ENCODE measurements at regions not wholly inside any gene's neighbourhood (a gene's known extent, or its start where the extent isn't known, plus 50 kb on each side); places are given as distances from the start of the nearest gene placed in this dataset.
"Not testable (repeated sequence)": the region's sequence is repeated elsewhere in the genome, so short reads cannot be mapped to it uniquely, and the experiment has no call there.

DNA sequence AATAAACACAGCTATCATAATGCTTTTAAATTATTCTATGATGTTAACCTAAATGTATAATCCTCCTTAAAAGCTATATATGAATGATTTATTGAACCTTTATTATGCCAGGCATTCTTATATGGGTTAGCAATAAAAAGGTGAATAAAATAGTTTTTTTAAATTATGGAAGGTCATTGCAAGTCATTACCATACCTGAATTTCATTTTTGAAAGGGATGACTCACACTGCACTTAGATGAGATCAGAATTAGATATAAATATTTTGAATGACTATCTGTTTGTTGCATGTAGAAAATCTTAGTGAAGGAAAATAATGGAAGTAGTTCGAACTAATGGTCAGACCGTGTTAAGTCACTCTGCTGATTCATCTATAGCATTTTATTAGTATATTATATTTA lies 822.3 kb downstream of the LUZP2 start:
- no peak for DNase-seq (ENCODE audit: low spot score)

DNA sequence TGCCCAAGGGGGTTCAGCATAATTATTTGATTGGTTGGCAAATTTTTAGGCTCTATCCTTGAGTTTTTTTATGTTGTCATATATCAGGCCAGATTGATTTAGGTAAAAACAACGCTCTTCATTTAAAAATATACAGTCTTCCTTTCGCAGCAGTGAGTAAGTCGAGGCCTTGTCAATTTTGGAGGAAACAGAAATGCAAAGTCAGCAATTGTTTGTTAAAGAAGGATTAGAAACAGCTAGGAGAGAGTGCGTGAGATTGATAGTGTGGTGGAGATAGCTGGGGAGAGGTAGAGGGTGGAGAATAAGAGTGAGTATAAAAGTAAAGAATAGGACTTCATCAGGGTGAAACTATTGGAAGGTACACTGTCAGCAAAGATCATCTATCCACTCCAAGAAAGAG lies 830.8 kb downstream of the LUZP2 start:
- no peak for DNase-seq (ENCODE audit: low spot score)

DNA sequence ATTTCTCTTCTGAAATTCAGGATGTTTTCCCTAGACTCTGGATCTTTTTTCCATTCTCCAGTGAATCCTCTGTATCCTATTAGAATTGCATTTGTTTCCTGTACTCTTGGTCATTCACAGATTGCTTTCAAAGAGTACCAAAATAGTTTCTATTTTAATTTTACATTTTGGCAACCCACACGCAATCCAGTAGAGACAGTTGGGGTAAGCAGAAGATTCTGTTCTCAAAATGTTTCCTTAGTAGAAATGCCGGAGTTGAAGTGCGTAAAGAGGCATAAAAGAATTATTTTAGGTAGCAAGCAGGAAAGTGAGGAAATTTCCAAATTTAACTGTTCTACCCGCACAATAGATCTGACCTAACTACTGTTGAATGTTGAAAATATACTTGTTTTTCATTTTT lies 842.4 kb downstream of the LUZP2 start:
- no peak for DNase-seq (ENCODE audit: low spot score)

DNA sequence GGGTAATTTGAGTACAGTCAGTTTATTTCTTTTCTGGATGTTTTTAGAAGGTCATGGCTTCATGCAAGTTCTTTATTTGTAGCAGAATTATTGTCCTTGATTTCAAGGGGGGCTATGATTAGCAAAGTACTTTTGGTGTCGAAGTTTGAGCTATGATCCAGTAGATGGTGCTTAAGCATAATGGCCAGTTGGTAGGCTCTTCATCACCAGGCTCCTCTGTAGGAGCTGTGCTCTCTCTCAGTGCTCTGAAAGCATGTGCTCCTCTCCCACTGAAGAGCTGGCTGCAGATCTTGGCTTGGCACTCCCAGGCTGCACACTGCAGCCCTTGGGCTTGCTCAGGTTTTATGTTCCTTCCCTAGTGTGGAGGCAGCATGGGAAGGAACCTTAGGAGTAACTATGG lies 852.7 kb downstream of the LUZP2 start:
- DNase-seq (ENCODE audit: low spot score) = no peak

DNA sequence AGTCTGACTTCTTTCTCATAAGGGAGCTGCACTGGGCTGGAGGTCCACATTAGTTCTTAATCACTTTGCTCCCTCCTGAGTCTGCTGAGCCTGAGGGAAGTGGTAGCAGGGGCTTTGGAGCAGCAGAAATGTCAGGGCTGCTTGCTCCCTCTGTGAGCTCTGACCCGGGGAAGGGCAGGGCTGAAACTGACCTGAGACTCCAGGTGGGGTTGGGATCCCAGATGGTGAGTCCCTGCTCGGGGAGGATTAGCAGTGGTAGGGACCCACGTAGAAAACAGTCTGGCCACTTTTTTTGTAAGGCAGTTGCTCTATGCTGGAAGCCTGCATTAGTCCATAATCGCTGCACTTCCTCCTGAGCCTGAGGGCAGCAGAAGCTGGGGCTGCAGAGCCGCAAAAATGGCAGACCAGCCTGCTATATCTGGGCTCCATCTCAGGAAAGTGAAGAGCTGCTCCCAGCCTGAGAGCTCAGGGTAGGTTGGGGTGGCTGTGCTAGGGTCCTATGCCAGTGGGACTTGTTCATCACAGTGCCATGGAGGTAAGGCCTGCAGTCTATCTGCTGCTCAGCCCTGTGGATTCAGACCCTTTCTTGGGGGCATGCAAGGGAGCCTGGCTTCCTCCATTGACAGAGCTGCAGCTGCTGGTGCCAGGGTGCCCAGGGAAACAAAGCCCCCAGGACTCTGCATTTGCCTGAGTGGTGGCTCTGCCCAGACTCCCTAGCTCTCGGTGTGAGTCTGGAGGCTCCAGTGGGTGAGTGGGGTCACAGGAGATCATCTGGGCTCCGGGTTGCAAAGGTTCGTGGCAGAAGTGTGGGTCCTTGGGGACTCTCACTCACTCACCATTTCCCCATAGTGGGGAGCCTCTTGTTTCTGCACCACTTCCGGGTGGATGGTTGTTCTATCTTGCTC lies 854.3 kb downstream of the LUZP2 start:
- no peak for DNase-seq (ENCODE audit: low spot score)

DNA sequence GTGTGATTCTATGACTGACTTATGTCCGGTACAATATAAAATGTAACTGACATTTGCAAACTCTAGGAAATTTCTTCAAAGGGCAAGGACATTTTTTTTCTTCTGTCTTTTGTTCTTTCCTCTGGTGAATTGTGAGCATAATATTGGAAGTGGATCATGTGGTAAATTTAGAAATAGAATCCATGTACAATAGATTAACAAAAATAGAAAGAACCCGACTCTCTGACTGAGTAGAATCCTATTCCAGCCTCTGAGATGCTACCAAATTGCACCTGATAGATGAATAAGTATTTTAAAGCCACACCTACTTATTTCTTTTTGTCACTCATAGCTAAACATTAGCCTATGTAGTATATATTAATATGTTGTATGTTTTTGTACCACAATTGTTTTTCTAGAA lies 860.3 kb downstream of the LUZP2 start:
- no peak for DNase-seq (ENCODE audit: low spot score)

DNA sequence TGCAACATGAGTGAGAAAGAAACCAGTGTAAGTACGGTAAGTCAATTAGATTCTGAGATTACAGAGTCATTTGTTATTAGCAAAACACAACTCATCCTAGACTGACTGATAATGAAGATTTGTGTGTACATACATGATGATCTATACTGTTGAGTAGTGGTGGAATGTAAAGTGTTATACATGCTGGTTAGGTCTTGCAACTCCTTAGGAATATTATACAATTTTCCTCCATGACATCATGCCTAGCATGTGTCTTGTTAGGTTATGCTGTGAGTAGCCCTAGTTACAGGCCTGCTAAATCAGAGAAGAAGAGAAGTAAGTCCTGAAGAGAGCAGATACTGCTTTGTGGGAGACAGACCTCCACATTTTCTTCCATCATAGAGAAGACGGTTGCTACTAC lies 880.6 kb downstream of the LUZP2 start:
- DNase-seq (ENCODE audit: low spot score) = no peak

DNA sequence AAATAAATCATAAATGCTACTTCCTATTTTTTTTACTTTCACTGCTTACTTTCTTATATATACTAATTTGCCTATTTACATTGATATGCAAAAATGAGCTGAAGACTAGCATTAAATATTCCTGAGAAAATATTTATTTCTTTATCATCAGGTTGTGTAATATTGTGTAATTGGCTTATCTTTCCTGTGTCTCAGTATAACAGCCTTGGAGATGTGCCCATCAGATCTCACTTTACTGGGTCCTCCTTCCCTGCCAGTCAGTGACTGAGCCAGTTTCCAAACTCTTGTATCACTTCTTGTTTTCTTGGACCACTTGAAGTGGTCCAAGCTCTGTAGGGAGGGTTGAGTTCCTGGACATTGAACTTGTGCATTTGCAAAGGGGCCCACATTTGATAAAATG lies 900.0 kb downstream of the LUZP2 start:
- DNase-seq (ENCODE audit: low spot score) = no peak

DNA sequence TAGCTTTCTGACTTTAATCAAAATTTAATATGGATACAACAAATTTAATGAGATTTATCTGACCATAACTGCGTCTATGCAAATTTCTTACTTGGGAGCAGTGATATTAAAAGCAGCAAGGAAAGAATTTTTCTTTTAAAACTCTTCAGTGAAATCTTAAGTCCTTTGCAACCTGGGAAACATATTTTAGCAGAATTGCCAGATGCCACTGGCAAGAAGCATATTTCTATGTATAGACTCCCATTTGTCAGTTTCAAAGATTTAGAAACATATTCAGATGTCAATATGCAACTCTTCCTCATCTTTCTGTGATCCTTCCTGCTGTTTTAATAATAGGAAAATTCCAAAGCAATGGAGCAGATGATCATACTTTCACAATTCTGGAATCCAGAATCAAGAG lies 911.3 kb downstream of the LUZP2 start:
- no peak for DNase-seq (ENCODE audit: low spot score)

DNA sequence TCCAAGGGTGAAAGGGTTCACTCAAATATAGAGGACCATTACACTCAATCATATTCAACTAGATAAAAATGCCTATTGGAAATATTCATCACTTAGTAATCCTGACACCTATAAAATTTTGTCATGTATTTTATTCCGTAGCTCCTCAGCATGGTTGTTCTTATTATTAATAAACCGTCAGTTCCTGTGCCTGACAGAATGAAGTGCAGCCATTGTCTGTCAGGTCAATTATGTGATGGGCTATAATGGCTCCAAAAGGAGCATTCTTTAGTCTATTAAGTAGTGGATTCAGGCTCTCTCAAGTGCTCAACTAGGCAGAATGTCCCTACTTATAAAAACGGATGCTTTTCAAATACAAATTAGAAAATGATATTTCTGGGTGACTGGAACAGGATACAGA lies 916.1 kb upstream of the ANO3 start:
- no peak for DNase-seq (ENCODE audit: low spot score)

DNA sequence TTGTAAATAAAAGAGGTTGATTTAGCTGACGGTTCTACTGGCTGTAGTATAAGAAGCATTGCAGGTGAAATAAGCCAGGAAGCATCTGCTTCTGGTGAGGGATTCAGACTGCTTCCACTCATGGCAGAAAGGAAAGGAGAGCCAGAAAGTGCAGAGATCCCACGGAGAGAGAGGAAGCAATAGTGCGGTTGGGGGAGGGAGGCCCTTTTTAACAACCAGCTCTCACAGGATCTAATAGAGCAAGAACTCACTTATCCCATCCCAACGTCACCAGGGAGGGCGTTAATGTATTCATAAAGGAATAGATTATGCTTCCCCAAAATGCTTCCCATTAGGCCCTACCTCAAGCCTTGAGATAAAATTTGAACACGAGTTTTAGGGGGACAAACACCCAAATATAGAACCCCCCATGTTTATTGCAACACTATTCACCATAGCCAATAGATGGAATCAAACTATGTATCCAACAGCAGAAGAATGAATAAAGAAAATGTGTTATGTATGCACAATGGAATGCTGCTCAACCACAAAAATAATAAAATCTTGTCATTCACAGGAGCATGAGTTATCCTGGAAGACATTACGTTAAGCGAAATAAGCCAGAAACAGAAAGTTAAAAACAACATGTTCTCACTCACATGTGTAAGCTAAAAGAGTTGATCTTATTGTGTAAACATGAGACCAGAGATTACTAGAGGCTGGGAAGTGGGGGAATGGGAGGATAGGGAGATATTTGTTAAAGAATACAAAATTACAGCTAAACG lies 908.3 kb upstream of the ANO3 start:
- no peak for DNase-seq (ENCODE audit: low spot score)

DNA sequence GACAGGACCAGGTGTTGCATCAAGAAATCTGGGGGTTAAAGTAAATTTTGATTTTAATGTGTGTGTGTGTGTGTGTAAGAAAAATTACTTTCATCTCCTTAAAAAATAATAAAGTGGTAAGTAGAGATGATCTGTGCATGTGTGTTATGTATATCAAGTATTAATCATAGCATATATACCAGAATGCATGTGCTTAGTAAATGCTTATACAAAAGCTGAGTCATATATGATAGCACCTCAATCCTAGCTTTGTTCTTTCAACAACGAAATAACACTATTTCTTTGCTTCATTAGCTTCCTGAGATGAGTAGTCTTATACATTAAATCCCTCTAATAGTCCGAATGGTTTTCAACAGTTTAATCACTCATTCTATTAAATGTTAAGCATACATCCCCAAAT lies 899.6 kb upstream of the ANO3 start:
- no peak for DNase-seq (ENCODE audit: low spot score)

DNA sequence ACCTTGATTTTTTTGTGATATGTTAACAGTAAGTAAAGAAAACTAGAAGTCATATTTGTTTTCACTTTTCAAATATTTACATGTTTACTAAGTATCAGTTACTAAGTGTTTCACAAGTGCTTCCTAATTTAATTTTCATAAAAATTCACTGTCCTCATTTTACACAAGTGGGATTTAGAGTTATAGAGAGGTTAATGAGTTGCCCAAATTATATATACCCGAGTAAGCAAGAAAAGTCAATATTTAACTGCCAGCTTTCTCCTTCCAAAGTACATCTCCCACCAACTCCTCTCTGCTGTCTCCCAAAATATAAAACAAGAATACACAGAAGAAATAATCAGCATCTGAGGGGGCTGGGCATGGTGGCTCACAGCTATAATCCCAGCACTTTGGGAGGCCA lies 896.7 kb upstream of the ANO3 start:
- no peak for DNase-seq (ENCODE audit: low spot score)

DNA sequence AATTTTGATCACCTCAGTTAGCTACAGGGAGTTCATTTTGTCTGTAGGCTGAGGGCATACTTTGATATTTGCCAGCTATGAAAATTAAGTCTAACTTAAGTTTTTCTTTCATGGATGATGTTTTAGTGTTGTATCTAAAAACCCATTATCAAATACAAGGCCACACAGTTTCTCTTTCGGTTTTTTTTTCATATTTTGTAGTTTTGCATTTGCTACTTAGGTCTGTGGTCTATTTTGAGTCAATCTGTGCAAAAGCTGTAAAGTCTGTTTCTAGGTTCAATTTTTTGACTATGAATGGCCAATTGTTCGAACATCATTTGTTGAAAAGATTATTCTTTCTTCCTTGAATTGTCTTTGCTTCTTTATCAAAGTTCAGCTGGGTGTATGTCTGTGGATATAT lies 895.6 kb upstream of the ANO3 start:
- no peak for DNase-seq (ENCODE audit: low spot score)

DNA sequence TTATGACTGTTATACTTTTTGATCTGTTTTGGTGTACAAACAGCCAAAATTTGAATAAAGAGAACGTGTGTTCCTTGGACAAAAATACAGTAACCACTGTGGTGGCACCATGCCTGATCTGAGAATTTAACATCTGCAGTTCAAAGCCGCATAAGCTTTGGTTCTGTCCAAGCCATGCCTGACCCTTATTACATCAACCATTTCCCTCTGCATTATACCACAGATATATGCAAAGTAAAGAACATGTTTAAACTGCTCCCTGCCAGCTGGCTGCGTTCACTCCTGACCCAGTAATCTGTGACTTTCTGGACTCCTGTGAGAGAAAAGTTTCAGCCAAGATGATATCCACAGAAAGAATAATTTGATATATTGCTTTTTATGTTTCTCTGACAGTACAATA lies 890.5 kb upstream of the ANO3 start:
- DNase-seq (ENCODE audit: low spot score) = no peak

DNA sequence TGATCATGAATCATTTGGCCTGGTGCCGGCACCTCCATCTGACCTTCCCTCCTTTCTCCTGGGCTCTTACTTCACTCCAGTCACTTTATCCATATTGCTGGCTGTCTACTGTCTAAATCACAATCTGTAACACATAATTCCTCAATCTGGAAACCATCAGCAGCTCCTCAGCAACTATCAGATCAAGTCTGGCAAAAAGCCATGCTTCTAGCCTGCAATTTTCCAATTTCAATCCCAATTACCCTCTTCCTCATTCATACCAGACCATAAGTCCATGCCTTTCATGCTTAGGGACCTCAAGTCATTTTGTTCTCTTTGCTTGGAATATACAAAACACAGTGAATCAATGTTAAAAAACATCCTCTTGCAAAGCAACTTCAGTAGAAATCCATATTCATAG lies 882.8 kb upstream of the ANO3 start:
- no peak for DNase-seq (ENCODE audit: low spot score)

DNA sequence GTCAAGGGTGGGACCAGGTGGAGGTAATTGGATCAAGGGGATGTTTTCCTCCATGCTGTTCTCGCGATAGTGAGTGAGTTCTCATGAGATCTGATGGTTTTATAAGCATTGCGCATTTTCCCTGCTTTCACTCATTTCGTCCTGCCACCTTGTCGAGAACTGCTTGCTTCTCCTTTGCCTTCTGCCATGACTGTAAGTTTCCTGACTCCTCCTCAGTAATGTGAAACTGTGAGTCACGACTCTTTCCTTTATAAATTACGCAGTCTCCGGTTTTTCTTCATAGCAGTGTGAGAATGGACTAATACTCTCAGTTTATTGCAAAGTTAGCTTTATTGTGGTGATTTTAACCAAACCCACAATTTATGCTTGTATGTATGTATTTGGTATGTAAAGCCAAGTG lies 878.5 kb upstream of the ANO3 start:
- no peak for DNase-seq (ENCODE audit: low spot score)

DNA sequence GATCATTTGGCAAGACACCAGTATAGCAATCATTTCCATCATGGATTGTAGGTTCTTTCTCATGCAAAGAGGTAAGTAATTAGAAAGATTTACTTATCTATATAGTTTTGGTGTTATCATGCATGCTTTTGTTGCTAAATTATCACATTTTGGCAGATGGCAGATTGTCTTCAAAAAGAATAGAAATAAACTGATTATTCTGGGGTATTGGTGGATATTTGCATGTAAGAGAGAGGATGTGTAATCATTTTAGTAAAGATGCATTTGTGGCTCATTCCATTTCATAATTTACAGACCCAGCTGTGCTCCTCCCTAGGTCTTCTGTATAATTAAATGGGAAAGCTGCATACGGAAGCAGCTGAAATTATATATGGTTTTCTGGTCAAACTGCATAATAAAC lies 875.7 kb upstream of the ANO3 start:
- DNase-seq (ENCODE audit: low spot score) = no peak

DNA sequence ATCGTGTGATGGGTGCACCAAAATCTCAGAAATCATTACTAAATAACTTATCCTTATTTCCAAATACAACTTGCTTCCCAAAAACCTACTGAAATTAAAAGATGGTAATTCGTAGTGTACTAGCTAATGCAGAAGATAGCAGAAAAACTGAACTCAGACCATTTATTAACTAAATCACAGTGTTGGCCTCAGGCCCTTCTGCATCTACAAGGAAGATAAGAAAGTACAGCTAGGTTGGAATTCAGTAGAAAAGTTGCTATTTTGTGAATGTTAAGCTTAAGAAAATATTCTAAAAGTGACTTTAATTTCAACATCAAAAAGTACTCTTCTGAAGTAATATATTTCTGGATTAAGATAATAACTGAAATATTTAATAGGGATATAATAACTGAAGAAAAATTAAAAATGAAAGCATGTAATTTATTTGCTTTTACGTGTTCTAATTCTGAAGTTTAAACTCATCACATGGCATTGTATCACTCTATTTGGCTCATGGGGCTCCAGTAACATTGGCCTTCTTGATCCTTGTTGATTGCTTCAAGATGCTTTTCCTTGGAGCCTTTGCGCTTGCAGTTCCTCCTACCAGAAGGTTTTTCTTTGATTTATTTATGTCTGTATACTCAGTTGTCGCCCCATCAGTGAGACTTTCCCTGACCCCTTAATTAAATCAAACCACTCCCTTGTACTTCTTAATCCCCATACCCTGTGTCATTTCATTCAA lies 847.9 kb upstream of the ANO3 start:
- DNase-seq (ENCODE audit: low spot score) = no peak

DNA sequence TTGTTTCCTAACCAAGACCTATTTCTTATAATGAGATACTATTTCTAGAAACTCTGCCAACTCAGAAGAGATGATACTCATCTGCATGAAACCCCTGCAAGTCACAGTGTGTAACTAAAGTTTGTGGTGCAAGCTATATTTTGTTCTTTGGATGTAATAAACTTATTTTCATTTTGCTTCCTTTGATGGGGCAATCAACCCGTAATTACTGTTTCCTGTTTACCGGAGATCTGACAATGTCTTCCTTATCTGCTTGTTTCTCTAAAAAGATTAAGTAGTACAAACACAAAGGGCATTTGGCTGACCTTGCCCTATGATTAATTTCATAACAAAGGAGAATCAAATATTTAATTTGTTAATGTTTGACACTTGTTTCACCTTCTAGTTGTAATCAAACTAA lies 846.6 kb upstream of the ANO3 start:
- no peak for DNase-seq (ENCODE audit: low spot score)

DNA sequence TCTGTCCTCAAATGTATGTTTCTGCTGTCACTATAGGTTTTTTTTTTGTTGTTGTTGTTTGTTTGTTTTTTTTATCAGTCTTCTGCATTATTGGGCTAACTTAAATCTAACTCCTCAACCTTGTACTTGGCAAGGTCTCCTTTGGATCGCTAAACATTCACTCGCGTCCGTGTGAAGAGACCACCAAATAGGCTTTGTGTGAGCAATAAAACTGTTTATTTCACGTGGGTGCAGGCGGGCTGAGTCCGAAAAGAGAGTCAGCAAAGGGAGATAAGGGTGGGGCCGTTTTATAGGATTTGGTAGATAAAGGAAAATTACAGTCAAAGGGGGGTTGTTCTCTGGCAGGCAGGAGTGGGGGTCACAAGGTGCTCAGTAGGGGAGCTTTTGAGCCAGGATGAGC lies 845.6 kb upstream of the ANO3 start:
- not testable (repeated sequence) for DNase-seq (ENCODE audit: low spot score)

DNA sequence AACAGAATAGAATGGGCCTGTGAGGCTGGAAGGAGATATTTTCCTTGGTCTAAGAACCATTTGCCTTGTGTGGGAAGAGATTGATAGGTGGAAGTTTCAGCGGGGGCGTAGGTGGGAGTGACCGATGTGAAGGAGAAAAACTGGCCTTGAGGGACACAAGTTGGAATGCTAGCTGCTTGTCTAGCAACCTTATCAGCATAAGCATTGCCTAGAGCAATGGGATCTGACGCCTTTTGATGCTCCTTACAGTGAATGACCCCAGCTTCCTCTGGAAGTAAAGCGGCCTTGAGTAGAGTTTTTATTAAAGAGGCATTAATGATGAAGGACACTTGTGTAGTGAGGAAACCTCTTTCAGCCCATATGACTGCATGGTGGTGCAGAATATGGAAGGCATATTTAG lies 843.8 kb upstream of the ANO3 start:
- not testable (repeated sequence) for DNase-seq (ENCODE audit: low spot score)

DNA sequence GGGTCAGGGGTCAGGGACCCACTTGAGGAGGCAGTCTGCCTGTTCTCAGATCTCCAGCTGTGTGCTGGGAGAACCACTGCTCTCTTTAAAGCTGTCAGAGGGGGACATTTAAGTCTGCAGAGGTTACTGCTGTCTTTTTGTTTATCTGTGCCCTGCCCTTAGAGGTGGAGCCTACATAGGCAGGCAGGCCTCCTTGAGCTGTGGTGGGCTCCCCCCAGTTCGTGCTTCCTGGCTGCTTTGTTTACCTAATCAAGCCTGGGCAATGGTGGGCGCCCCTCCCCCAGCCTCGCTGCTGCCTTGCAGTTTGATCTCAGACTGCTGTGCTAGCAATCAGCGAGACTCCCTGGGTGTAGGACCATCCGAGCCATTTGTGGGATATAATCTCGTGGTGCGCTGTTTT lies 830.5 kb upstream of the ANO3 start:
- DNase-seq (ENCODE audit: low spot score) = not testable (repeated sequence)
